H9 (cell line): ENCODE measurements at regions not wholly inside any gene's neighbourhood (a gene's known extent, or its start where the extent isn't known, plus 50 kb on each side); places are given as distances from the start of the nearest gene placed in this dataset.

Experiments
- DNase-seq: peaks from one replicate; pipeline ENCODE4 v3.0.0-alpha.2; 2017
- H2AFZ ChIP-seq: one replicate; pipeline ENCODE4 v1.6.1; 2013; ENCODE audit warnings: mild to moderate bottlenecking, low read length, control low read depth, moderate library complexity
- H2AK5ac ChIP-seq: 2 replicates; pipeline ENCODE4 v1.6.1; 2013; ENCODE audit warnings: low read length, control low read depth, mixed read lengths; ENCODE audit not compliant: insufficient read length
- H2BK120ac ChIP-seq: one replicate; pipeline ENCODE4 v1.6.1; 2013; ENCODE audit warnings: low read depth, mild to moderate bottlenecking, low read length, control low read depth, inconsistent platforms; ENCODE audit not compliant: poor library complexity, severe bottlenecking
- H2BK12ac ChIP-seq: 2 replicates; pipeline ENCODE4 v1.6.1; 2013; ENCODE audit warnings: low read length, control low read depth, mixed read lengths, low read depth; ENCODE audit not compliant: insufficient read length
- H2BK15ac ChIP-seq: 2 replicates; pipeline ENCODE4 v1.6.1; 2013; ENCODE audit warnings: low read depth, low read length, control low read depth
- H2BK20ac ChIP-seq: one replicate; pipeline ENCODE4 v1.6.1; 2013; ENCODE audit warnings: low read depth, mild to moderate bottlenecking, low read length, control low read depth, inconsistent platforms; ENCODE audit not compliant: poor library complexity, severe bottlenecking
- H2BK5ac ChIP-seq: 2 replicates; pipeline ENCODE4 v1.6.1; 2013; ENCODE audit warnings: low read length, control low read depth, mixed read lengths; ENCODE audit not compliant: insufficient read length
- H3K14ac ChIP-seq: 2 replicates; pipeline ENCODE4 v1.6.1; 2013; ENCODE audit warnings: low read length, control low read depth; ENCODE audit not compliant: insufficient read depth
- H3K18ac ChIP-seq: 2 replicates; pipeline ENCODE4 v1.6.1; 2013; ENCODE audit warnings: low read depth, mild to moderate bottlenecking, mixed read lengths, low read length, control low read depth; ENCODE audit not compliant: insufficient read length
- H3K23ac ChIP-seq: 2 replicates; pipeline ENCODE4 v1.6.1; 2013; ENCODE audit warnings: low read length, control low read depth, mixed read lengths, low read depth; ENCODE audit not compliant: insufficient read length
- H3K23me2 ChIP-seq: 2 replicates; pipeline ENCODE4 v1.6.1; 2013; ENCODE audit warnings: low read depth, mild to moderate bottlenecking, mixed read lengths, low read length, control low read depth; ENCODE audit not compliant: insufficient read length, poor library complexity, severe bottlenecking
- H3K27ac ChIP-seq: 2 replicates; pipeline ENCODE4 v1.5.1; 2013; ENCODE audit warnings: low read length, control low read depth, mixed read lengths, low read depth; ENCODE audit not compliant: insufficient read length
- H3K27me3 ChIP-seq: 2 replicates; pipeline ENCODE4 v1.6.1; 2013; ENCODE audit warnings: low read length, control low read depth, inconsistent platforms; ENCODE audit not compliant: insufficient read depth
- H3K4ac ChIP-seq: 2 replicates; pipeline ENCODE4 v1.6.1; 2013; ENCODE audit warnings: low read depth, mild to moderate bottlenecking, control low read depth, inconsistent platforms, low read length, moderate library complexity
- H3K4me1 ChIP-seq: 2 replicates; pipeline ENCODE4 v1.6.1; 2013; ENCODE audit warnings: low read length, control low read depth, inconsistent platforms; ENCODE audit not compliant: insufficient read depth
- H3K4me2 ChIP-seq: 2 replicates; pipeline ENCODE4 v1.6.1; 2013; ENCODE audit warnings: low read length, control low read depth, mixed read lengths; ENCODE audit not compliant: insufficient read length, insufficient read depth
- H3K56ac ChIP-seq: 2 replicates; pipeline ENCODE4 v1.6.1; 2013; ENCODE audit warnings: low read depth, mild to moderate bottlenecking, mixed read lengths, low read length, control low read depth; ENCODE audit not compliant: insufficient read length
- H3K79me1 ChIP-seq: 2 replicates; pipeline ENCODE4 v1.6.1; 2013; ENCODE audit warnings: low read depth, mild to moderate bottlenecking, moderate library complexity, low read length, control low read depth, inconsistent platforms; ENCODE audit not compliant: insufficient read depth, poor library complexity, severe bottlenecking
- H3K79me2 ChIP-seq: 2 replicates; pipeline ENCODE4 v1.6.1; 2013; ENCODE audit warnings: low read length, control low read depth, inconsistent platforms; ENCODE audit not compliant: insufficient read depth
- H3K9ac ChIP-seq: 2 replicates; pipeline ENCODE4 v1.6.1; 2013; ENCODE audit warnings: low read length, control low read depth, mixed read lengths; ENCODE audit not compliant: insufficient read length; ENCODE audit errors: extremely low read depth
- H3K9me3 ChIP-seq: one replicate; pipeline ENCODE4 v1.6.1; 2013; ENCODE audit warnings: low read depth, low read length, inconsistent platforms; ENCODE audit not compliant: control insufficient read depth
- H3T11ph ChIP-seq: one replicate; pipeline ENCODE4 v1.6.1; 2013; ENCODE audit warnings: mild to moderate bottlenecking, low read length, control low read depth, inconsistent platforms
- H4K20me1 ChIP-seq: one replicate; pipeline ENCODE4 v1.6.1; 2013; ENCODE audit not compliant: control insufficient read depth, insufficient read length, insufficient read depth
- H4K5ac ChIP-seq: 2 replicates; pipeline ENCODE4 v1.6.1; 2013; ENCODE audit warnings: low read depth, mild to moderate bottlenecking, mixed read lengths, low read length, control low read depth; ENCODE audit not compliant: insufficient read length
- H4K8ac ChIP-seq: replicated peaks from 2 replicates; pipeline ENCODE4 v1.6.1; 2013; ENCODE audit warnings: low read length, control low read depth, mixed read lengths, low read depth; ENCODE audit not compliant: insufficient read length
- H4K91ac ChIP-seq: 2 replicates; pipeline ENCODE4 v1.6.1; 2013; ENCODE audit warnings: low read depth, mild to moderate bottlenecking, moderate library complexity, mixed read lengths, low read length, control low read depth; ENCODE audit not compliant: insufficient read length
- H3K27ac Mint-ChIP-seq, 3 experiments: 2 replicates in 2 of 3; 3 replicates in 1 of 3; pipeline ENCODE4 v1.8.0; 2020 to 2021; ENCODE audit warnings: mixed read lengths in 3 of 3, mild to moderate bottlenecking in 1 of 3, moderate library complexity in 1 of 3
- H3K27me3 Mint-ChIP-seq: 2 replicates; pipeline ENCODE4 v1.8.0; 2021; ENCODE audit warnings: low read depth, mild to moderate bottlenecking, moderate library complexity, mixed read lengths
- H3K36me3 Mint-ChIP-seq, 3 experiments: 2 replicates in 2 of 3; 3 replicates in 1 of 3; pipeline ENCODE4 v1.8.0; 2020 to 2021; ENCODE audit warnings: low read depth in 3 of 3, mixed read lengths in 3 of 3; ENCODE audit not compliant: insufficient read depth in 1 of 3
- H3K4me1 Mint-ChIP-seq, 2 experiments: 2 replicates each; pipeline ENCODE4 v1.8.0; 2020; ENCODE audit warnings: mixed read lengths in 2 of 2
- H3K4me3 Mint-ChIP-seq, 2 experiments: 2 replicates in 1 of 2; 3 replicates in 1 of 2; pipeline ENCODE4 v1.8.0; 2020 to 2021; ENCODE audit warnings: mild to moderate bottlenecking in 2 of 2, mixed read lengths in 2 of 2, moderate library complexity in 1 of 2
- H3K9me3 Mint-ChIP-seq, 2 experiments: 2 replicates in 1 of 2; 3 replicates in 1 of 2; pipeline ENCODE4 v1.8.0; 2020; ENCODE audit warnings: mild to moderate bottlenecking in 2 of 2, mixed read lengths in 2 of 2, moderate library complexity in 1 of 2
- CTCF ChIP-seq: fragments of 200-600 bp; sonication (generic); conservative IDR thresholded peaks from 3 replicates; pipeline ENCODE4 v1.8.0; 2021; ENCODE audit warnings: antibody characterized with exemption, mild to moderate bottlenecking
- WGBS: extraction: QIAGEN DNeasy Blood & Tissue Kit; methylation state at CpG from one replicate; pipeline ENCODE4 v1.1.7; 2013; ENCODE audit warnings: missing lambda C conversion rate, low lambda C conversion rate, mixed read lengths; ENCODE audit not compliant: insufficient read length; ENCODE audit errors: extremely low coverage; 5-methylcytosine and 5-hydroxymethylcytosine counted together

- H3K4me1 ChIP-seq: no peaks in the 10 kb centered on the region; the same call in 1 of the 2 replicates
- no peaks in the 10 kb centered on the region for H3K79me1 ChIP-seq
- H2BK120ac ChIP-seq: no peak overlapping the region
- no peak overlapping the region for H2BK20ac ChIP-seq
- no peaks in the 10 kb centered on the region for H3K27me3 ChIP-seq
- H2BK5ac ChIP-seq: no peak overlapping the region
- no peak overlapping the region for H3K4me2 ChIP-seq
- no peak overlapping the region for H3K23ac ChIP-seq
- no peaks in the 10 kb centered on the region; a peak in 1 of 7 replicates for H3K36me3 Mint-ChIP-seq
- H2AK5ac ChIP-seq: no peak overlapping the region
- H4K91ac ChIP-seq: no peak overlapping the region
- no peak for TF ChIP-seq CTCF
- no CpG with 5 or more reads among the region's 5 CpGs for WGBS
- H3K27me3 Mint-ChIP-seq: peaks cover 3% of the 10 kb centered on the region
- H3K9me3 ChIP-seq: no peaks in the 10 kb centered on the region
- no peak for DNase-seq
- H3K56ac ChIP-seq: no peak overlapping the region
- H2BK15ac ChIP-seq: no peak overlapping the region
- peaks cover 0 to 2% of the 10 kb centered on the region in 2 experiments; a peak in 1 of 5 replicates for H3K9me3 Mint-ChIP-seq
- H3K4me1 Mint-ChIP-seq: peaks cover 11 to 17% of the 10 kb centered on the region in 2 experiments
- no peaks in the 10 kb centered on the region for H3K23me2 ChIP-seq
- H2AFZ ChIP-seq: no peak overlapping the region
- no peaks in the 10 kb centered on the region for H3K79me2 ChIP-seq
- H3T11ph ChIP-seq: no peak overlapping the region
- H4K20me1 ChIP-seq: no peaks in the 10 kb centered on the region
- no peak overlapping the region for H3K14ac ChIP-seq
- H3K4me3 Mint-ChIP-seq: no peak overlapping the region
- no peak overlapping the region for H3K18ac ChIP-seq
- H3K27ac Mint-ChIP-seq: peak overlapping the region in 1 of 3 experiments; percentile 59; a peak in 1 of 7 replicates
- no peak overlapping the region for H3K9ac ChIP-seq
- H3K27ac ChIP-seq: no peak overlapping the region
- H3K4ac ChIP-seq: no peak overlapping the region
- no peak overlapping the region for H4K5ac ChIP-seq
- no peak overlapping the region for H2BK12ac ChIP-seq
- no peak overlapping the region for H4K8ac ChIP-seq
Measured at GRCh38 chr6:40268614-40269013, 318.6 kb downstream of the LRFN2 start.
